Spleen (tissue), 7 donors: ENCODE measurements at regions not wholly inside any gene's neighbourhood (a gene's known extent, or its start where the extent isn't known, plus 50 kb on each side); places are given as distances from the start of the nearest gene placed in this dataset.

Source experiments
- POLR2A ChIP-seq, 3 donors: fragments of 450-650 bp; IDR thresholded peaks; one replicate each; pipeline ENCODE4 v1.5.1; 2017; ENCODE audit warnings: antibody characterized with exemption in 3 of 3, mild to moderate bottlenecking in 1 of 3
- POLR2AphosphoS5 ChIP-seq, 3 donors: sonication (generic); formaldehyde crosslinking; IDR thresholded peaks; one replicate each; pipeline ENCODE4 v1.5.1; 2017; ENCODE audit warnings: antibody characterized with exemption in 3 of 3
- TF ChIP-seq, protein P1 (sequence below), 11 experiments: fragments of 200-600 bp in 7 of 11; fragments of 450-650 bp in 4 of 11; sonication (generic) in 4 of 11; IDR thresholded peaks in 8 of 11; conservative IDR thresholded peaks in 3 of 11; 1 replicate in 7 of 11; 2 replicates in 4 of 11; pipeline versions ENCODE4 v1.4.0 to v1.8.0; 2016 to 2021; ENCODE audit warnings: antibody characterized with exemption in 11 of 11, inconsistent platforms in 4 of 11, mild to moderate bottlenecking in 1 of 11
- donor health status: DM: no; HTN: no; CAD: no; lungs with moderate emphysema.
- donor health status: DM: no; HTN: no; CAD: no.
- donor health status: DM: no; HTN: no; CAD: no.

DNA sequence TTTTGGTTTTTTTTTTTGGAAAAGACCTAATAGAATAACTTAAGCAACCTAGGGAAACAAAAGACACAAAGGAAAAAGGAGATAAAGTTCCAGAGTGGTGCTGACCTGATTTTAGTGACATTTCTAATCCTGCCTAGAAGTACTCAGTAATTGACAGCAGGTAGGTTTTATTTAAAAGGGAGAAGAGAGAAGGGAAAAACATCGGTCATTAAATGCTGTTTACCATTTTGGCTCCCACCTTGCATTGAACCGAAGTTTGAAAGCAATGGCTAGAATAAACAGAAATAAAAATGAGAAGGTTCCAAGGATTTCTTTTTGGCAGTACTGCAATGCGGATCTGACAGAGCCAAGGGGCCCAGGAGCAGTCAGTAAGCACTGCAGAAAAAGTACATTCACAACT is 115.8 kb upstream of the MAOA start:
- TF ChIP-seq, protein P1, sequence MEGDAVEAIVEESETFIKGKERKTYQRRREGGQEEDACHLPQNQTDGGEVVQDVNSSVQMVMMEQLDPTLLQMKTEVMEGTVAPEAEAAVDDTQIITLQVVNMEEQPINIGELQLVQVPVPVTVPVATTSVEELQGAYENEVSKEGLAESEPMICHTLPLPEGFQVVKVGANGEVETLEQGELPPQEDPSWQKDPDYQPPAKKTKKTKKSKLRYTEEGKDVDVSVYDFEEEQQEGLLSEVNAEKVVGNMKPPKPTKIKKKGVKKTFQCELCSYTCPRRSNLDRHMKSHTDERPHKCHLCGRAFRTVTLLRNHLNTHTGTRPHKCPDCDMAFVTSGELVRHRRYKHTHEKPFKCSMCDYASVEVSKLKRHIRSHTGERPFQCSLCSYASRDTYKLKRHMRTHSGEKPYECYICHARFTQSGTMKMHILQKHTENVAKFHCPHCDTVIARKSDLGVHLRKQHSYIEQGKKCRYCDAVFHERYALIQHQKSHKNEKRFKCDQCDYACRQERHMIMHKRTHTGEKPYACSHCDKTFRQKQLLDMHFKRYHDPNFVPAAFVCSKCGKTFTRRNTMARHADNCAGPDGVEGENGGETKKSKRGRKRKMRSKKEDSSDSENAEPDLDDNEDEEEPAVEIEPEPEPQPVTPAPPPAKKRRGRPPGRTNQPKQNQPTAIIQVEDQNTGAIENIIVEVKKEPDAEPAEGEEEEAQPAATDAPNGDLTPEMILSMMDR (IDR thresholded peaks at IDR 0.05 in 8 of 11, conservative IDR thresholded peaks at IDR 0.05 in 3 of 11) = no peak
- TF ChIP-seq POLR2A (IDR thresholded peaks at IDR 0.05) = no peak
- no peak for TF ChIP-seq POLR2AphosphoS5 (IDR thresholded peaks at IDR 0.05)
